Activated CD4-positive, alpha-beta T cell treated with anti-CD3 and anti-CD28 coated beads, Interleukin-2, amount 10 ng/mL, durations not matched to agents 7 days and 5 days (primary cell): ENCODE measurements at regions not wholly inside any gene's neighbourhood (a gene's known extent, or its start where the extent isn't known, plus 50 kb on each side); places are given as distances from the start of the nearest gene placed in this dataset.

ENCODE experiments used
- CTCF ChIA-PET: fragments of 350-600 bp; sonication (Branson Sonifier 250); formaldehyde crosslinking; loops from one replicate; lab custom pipeline; 2021; ENCODE audit warnings: antibody characterized with exemption; lab: Charles Lee
- POLR2A ChIA-PET: fragments of 350-600 bp; sonication (Branson Sonifier 250); formaldehyde crosslinking; loops from one replicate; lab custom pipeline; 2021; ENCODE audit warnings: antibody characterized with exemption; lab: Charles Lee
- DNase-seq: peaks from one replicate; pipeline ENCODE4 v3.0.0-alpha.2; 2020
- H3K27ac Mint-ChIP-seq: one replicate; pipeline ENCODE4 v1.8.0; 2021; ENCODE audit warnings: mild to moderate bottlenecking, moderate library complexity, mixed read lengths
- H3K27me3 Mint-ChIP-seq: one replicate; pipeline ENCODE4 v1.8.0; 2021; ENCODE audit warnings: mixed read lengths
- H3K36me3 Mint-ChIP-seq: one replicate; pipeline ENCODE4 v1.8.0; 2021; ENCODE audit warnings: low read depth, mixed read lengths
- H3K4me1 Mint-ChIP-seq: one replicate; pipeline ENCODE4 v1.8.0; 2021; ENCODE audit warnings: mixed read lengths
- H3K4me3 Mint-ChIP-seq: one replicate; pipeline ENCODE4 v1.8.0; 2021; ENCODE audit warnings: mild to moderate bottlenecking, moderate library complexity, mixed read lengths
- H3K9me3 Mint-ChIP-seq: one replicate; pipeline ENCODE4 v1.8.0; 2021; ENCODE audit warnings: mixed read lengths

- CTCF ChIA-PET: no interaction called here
Observed at GRCh38 chr15:47964229-47964628, 156.6 kb upstream of the SLC24A5 start.

GRCh38 chr15:47965297-47965696 lies 155.5 kb upstream of the SLC24A5 start:
- Mint-ChIP-seq H3K36me3 (no peaks in the 10 kb centered on the region), H3K27me3 (peaks cover 6% of the 10 kb centered on the region), H3K27ac (no peak overlapping the region), H3K4me3 (no peak overlapping the region), H3K9me3 (no peaks in the 10 kb centered on the region), H3K4me1 (peaks cover 17% of the 10 kb centered on the region)
- DNase-seq: no peak
- ChIA-PET POLR2A (no interaction called here), CTCF (no interaction called here)

More at GRCh38 chr15:47964229-47964628, 156.6 kb upstream of the SLC24A5 start:
- Mint-ChIP-seq H3K9me3 (no peaks in the 10 kb centered on the region), H3K36me3 (no peaks in the 10 kb centered on the region), H3K27me3 (peaks cover 6% of the 10 kb centered on the region), H3K4me3 (no peak overlapping the region), H3K4me1 (peaks cover 23% of the 10 kb centered on the region), H3K27ac (no peak overlapping the region)
- DNase-seq: no peak
- POLR2A ChIA-PET: no interaction called here

- peaks cover 4% of the 10 kb centered on the region for H3K27me3 Mint-ChIP-seq
- CTCF ChIA-PET: no interaction called here
Observed at GRCh38 chr15:47968593-47968992, 152.2 kb upstream of the SLC24A5 start.

GRCh38 chr15:47971637-47972036 lies 149.2 kb upstream of the SLC24A5 start:
- H3K36me3 Mint-ChIP-seq: no peaks in the 10 kb centered on the region
- no peak overlapping the region for H3K4me3 Mint-ChIP-seq
- peaks cover 2% of the 10 kb centered on the region for H3K27me3 Mint-ChIP-seq
- H3K9me3 Mint-ChIP-seq: no peaks in the 10 kb centered on the region
- no peaks in the 10 kb centered on the region for H3K4me1 Mint-ChIP-seq
- CTCF ChIA-PET: no interaction called here
- DNase-seq: no peak
- POLR2A ChIA-PET: no interaction called here
- H3K27ac Mint-ChIP-seq: no peak overlapping the region

More at GRCh38 chr15:47968593-47968992, 152.2 kb upstream of the SLC24A5 start:
- Mint-ChIP-seq H3K4me3 (no peak overlapping the region), H3K27ac (no peak overlapping the region), H3K9me3 (no peaks in the 10 kb centered on the region), H3K36me3 (no peaks in the 10 kb centered on the region), H3K4me1 (peaks cover under 1% of the 10 kb centered on the region)
- POLR2A ChIA-PET: no interaction called here
- no peak for DNase-seq

GRCh38 chr15:47972738-47973137 lies 148.1 kb upstream of the SLC24A5 start:
- Mint-ChIP-seq H3K27ac (no peak overlapping the region), H3K36me3 (no peaks in the 10 kb centered on the region), H3K27me3 (peaks cover 6% of the 10 kb centered on the region), H3K4me1 (no peaks in the 10 kb centered on the region), H3K9me3 (no peaks in the 10 kb centered on the region), H3K4me3 (no peak overlapping the region)
- POLR2A ChIA-PET: no interaction called here
- CTCF ChIA-PET: no interaction called here
- no peak for DNase-seq

- Mint-ChIP-seq H3K27me3 (peaks cover 16% of the 10 kb centered on the region), H3K27ac (no peak overlapping the region), H3K9me3 (no peaks in the 10 kb centered on the region)
Observed at GRCh38 chr15:47974724-47975123, 146.1 kb upstream of the SLC24A5 start.

GRCh38 chr15:47975427-47975826 lies 145.4 kb upstream of the SLC24A5 start:
- POLR2A ChIA-PET: no interaction called here
- no peaks in the 10 kb centered on the region for H3K4me1 Mint-ChIP-seq
- DNase-seq: no peak
- H3K4me3 Mint-ChIP-seq: no peak overlapping the region
- H3K36me3 Mint-ChIP-seq: no peaks in the 10 kb centered on the region
- H3K27me3 Mint-ChIP-seq: peaks cover 16% of the 10 kb centered on the region
- H3K27ac Mint-ChIP-seq: no peak overlapping the region
- CTCF ChIA-PET: no interaction called here
- no peaks in the 10 kb centered on the region for H3K9me3 Mint-ChIP-seq

More at GRCh38 chr15:47974724-47975123, 146.1 kb upstream of the SLC24A5 start:
- no peak for DNase-seq
- CTCF ChIA-PET: no interaction called here
- POLR2A ChIA-PET: no interaction called here
- Mint-ChIP-seq H3K4me3 (no peak overlapping the region), H3K4me1 (no peaks in the 10 kb centered on the region), H3K36me3 (no peaks in the 10 kb centered on the region)

- ChIA-PET CTCF (no interaction called here), POLR2A (no interaction called here)
- Mint-ChIP-seq H3K4me1 (no peaks in the 10 kb centered on the region), H3K27ac (no peak overlapping the region), H3K9me3 (no peaks in the 10 kb centered on the region), H3K36me3 (no peaks in the 10 kb centered on the region), H3K27me3 (peaks cover 20% of the 10 kb centered on the region), H3K4me3 (no peak overlapping the region)
- DNase-seq: no peak
Observed at GRCh38 chr15:47983533-47983932, 137.3 kb upstream of the SLC24A5 start.

GRCh38 chr15:47985568-47985967 lies 135.2 kb upstream of the SLC24A5 start:
- DNase-seq: no peak
- ChIA-PET POLR2A (no interaction called here), CTCF (no interaction called here)
- no peak overlapping the region for H3K27ac Mint-ChIP-seq
- no peaks in the 10 kb centered on the region for H3K9me3 Mint-ChIP-seq
- H3K36me3 Mint-ChIP-seq: no peaks in the 10 kb centered on the region
- no peaks in the 10 kb centered on the region for H3K4me1 Mint-ChIP-seq
- no peak overlapping the region for H3K4me3 Mint-ChIP-seq
- peaks cover 12% of the 10 kb centered on the region for H3K27me3 Mint-ChIP-seq

GRCh38 chr15:47987461-47987860 lies 133.3 kb upstream of the SLC24A5 start:
- ChIA-PET CTCF (interaction anchor here (1.3 to 1.4 kb wide), 2 partner anchors 28 to 792 kb away, joined by 3 to 6 read pairs; no protein-coding TSS in a partner anchor), POLR2A (no interaction called here)
- H3K4me3 Mint-ChIP-seq: no peak overlapping the region
- H3K27me3 Mint-ChIP-seq: peaks cover 9% of the 10 kb centered on the region
- no peaks in the 10 kb centered on the region for H3K36me3 Mint-ChIP-seq
- H3K4me1 Mint-ChIP-seq: no peaks in the 10 kb centered on the region
- DNase-seq: no peak
- no peak overlapping the region for H3K27ac Mint-ChIP-seq
- no peaks in the 10 kb centered on the region for H3K9me3 Mint-ChIP-seq

GRCh38 chr15:47987908-47988532 lies 132.8 kb upstream of the SLC24A5 start:
- no peaks in the 10 kb centered on the region for H3K4me1 Mint-ChIP-seq
- H3K27me3 Mint-ChIP-seq: peaks cover 9% of the 10 kb centered on the region
- H3K4me3 Mint-ChIP-seq: no peak overlapping the region
- H3K27ac Mint-ChIP-seq: no peak overlapping the region
- ChIA-PET CTCF (interaction anchor here (0.8 to 1.4 kb wide), 3 partner anchors 29 to 792 kb away, joined by 3 to 6 read pairs (median 3); no protein-coding TSS in a partner anchor), POLR2A (no interaction called here)
- peak; percentile 47 for DNase-seq
- no peaks in the 10 kb centered on the region for H3K36me3 Mint-ChIP-seq
- no peaks in the 10 kb centered on the region for H3K9me3 Mint-ChIP-seq

GRCh38 chr15:47988564-47988963 lies 132.2 kb upstream of the SLC24A5 start:
- Mint-ChIP-seq H3K27me3 (peaks cover 9% of the 10 kb centered on the region), H3K27ac (no peak overlapping the region), H3K36me3 (no peaks in the 10 kb centered on the region), H3K9me3 (no peaks in the 10 kb centered on the region), H3K4me1 (no peaks in the 10 kb centered on the region), H3K4me3 (no peak overlapping the region)
- ChIA-PET CTCF (interaction anchor here (0.8 to 1.4 kb wide), 3 partner anchors 29 to 793 kb away, joined by 3 to 6 read pairs (median 3); no protein-coding TSS in a partner anchor), POLR2A (no interaction called here)
- DNase-seq: no peak

- Mint-ChIP-seq H3K36me3 (no peaks in the 10 kb centered on the region), H3K27ac (no peak overlapping the region), H3K27me3 (peaks cover 6% of the 10 kb centered on the region), H3K4me1 (no peaks in the 10 kb centered on the region), H3K4me3 (no peak overlapping the region), H3K9me3 (no peaks in the 10 kb centered on the region)
- DNase-seq: no peak
- CTCF ChIA-PET: no interaction called here
- POLR2A ChIA-PET: no interaction called here
Observed at GRCh38 chr15:47990821-47991220, 130.0 kb upstream of the SLC24A5 start.

- Mint-ChIP-seq H3K4me1 (no peaks in the 10 kb centered on the region), H3K36me3 (no peaks in the 10 kb centered on the region), H3K9me3 (no peaks in the 10 kb centered on the region), H3K27ac (no peak overlapping the region), H3K4me3 (no peak overlapping the region), H3K27me3 (peaks cover 3% of the 10 kb centered on the region)
- CTCF ChIA-PET: no interaction called here
- POLR2A ChIA-PET: no interaction called here
- no peak for DNase-seq
Observed at GRCh38 chr15:47991357-47991756, 129.4 kb upstream of the SLC24A5 start.
